C4-2B (cell line): ENCODE measurements at regions not wholly inside any gene's neighbourhood (a gene's known extent, or its start where the extent isn't known, plus 50 kb on each side); places are given as distances from the start of the nearest gene placed in this dataset.

ENCODE experiments used
- H3K27ac ChIP-seq: fragments of 450-650 bp; 2 replicates; pipeline ENCODE4 v1.5.1; 2017
- CTCF ChIP-seq: fragments of 450-650 bp; conservative IDR thresholded peaks from 2 replicates; pipeline ENCODE4 v1.5.1; 2017; ENCODE audit warnings: mild to moderate bottlenecking
- ZFX ChIP-seq: fragments of 450-650 bp; IDR thresholded peaks from 2 replicates; pipeline ENCODE4 v1.6.1; 2017

- H3K27ac ChIP-seq: no peak overlapping the region
- TF ChIP-seq CTCF (no peak), ZFX (no peak)
Observed at GRCh38 chr21:24042687-24043086, 1564.6 kb downstream of the MRPL39 start.

GRCh38 chr21:24032709-24033232, 1574.5 kb downstream of the MRPL39 start:
- TF ChIP-seq CTCF (no peak), ZFX (no peak)
- no peak overlapping the region for H3K27ac ChIP-seq

GRCh38 chr21:24027396-24027795, 1579.9 kb downstream of the MRPL39 start:
- TF ChIP-seq CTCF (no peak), ZFX (no peak)
- no peak overlapping the region for H3K27ac ChIP-seq

- H3K27ac ChIP-seq: no peak overlapping the region
- TF ChIP-seq ZFX: no peak
- peak; percentile 22 for TF ChIP-seq CTCF
Observed at GRCh38 chr21:24025101-24025500, 1582.2 kb downstream of the MRPL39 start.

GRCh38 chr21:24023936-24024335, 1583.3 kb downstream of the MRPL39 start:
- H3K27ac ChIP-seq: no peak overlapping the region
- TF ChIP-seq CTCF (no peak), ZFX (no peak)

GRCh38 chr21:24023402-24023801, 1583.9 kb downstream of the MRPL39 start:
- H3K27ac ChIP-seq: no peak overlapping the region
- TF ChIP-seq ZFX: no peak
- TF ChIP-seq CTCF: no peak

- H3K27ac ChIP-seq: no peak overlapping the region
- no peak for TF ChIP-seq ZFX
- TF ChIP-seq CTCF: peak; percentile 48
Observed at GRCh38 chr21:24014381-24014780, 1592.9 kb downstream of the MRPL39 start.
